GM21576 (cell line): ENCODE measurements at regions not wholly inside any gene's neighbourhood (a gene's known extent, or its start where the extent isn't known, plus 50 kb on each side); places are given as distances from the start of the nearest gene placed in this dataset.
A peak's percentile ranks its signal among the peaks of the same experiment; 100 is the strongest.
"Not testable (repeated sequence)": the region's sequence is repeated elsewhere in the genome, so short reads cannot be mapped to it uniquely, and the experiment has no call there.

Source experiments
- ATAC-seq: cut with Tn5 transposase; IDR thresholded peaks from one replicate; pipeline ENCODE4 v1.9.1; 2021; ENCODE audit warnings: mild to moderate bottlenecking, moderate library complexity; ENCODE audit not compliant: unreplicated experiment

DNA sequence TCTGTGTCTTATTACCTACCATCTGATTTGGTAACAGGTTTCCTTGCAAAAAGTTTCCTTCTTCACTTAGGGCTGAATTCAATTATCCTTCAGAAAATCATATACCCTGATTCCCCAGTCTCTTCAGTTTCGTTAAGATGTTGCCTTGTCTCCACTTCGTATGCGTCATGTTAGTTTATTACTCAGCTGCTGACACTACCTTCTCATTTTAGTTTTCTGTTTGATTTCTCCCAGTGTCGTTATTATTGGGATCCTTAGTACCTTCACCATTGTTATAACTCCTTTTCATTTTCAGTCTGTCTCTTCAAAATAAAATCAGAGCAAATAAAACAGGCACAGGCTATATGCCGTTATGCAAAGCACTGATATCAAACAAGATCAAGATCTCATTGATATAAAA is 87.5 kb upstream of the RBPJ start:
- no peak for ATAC-seq

DNA sequence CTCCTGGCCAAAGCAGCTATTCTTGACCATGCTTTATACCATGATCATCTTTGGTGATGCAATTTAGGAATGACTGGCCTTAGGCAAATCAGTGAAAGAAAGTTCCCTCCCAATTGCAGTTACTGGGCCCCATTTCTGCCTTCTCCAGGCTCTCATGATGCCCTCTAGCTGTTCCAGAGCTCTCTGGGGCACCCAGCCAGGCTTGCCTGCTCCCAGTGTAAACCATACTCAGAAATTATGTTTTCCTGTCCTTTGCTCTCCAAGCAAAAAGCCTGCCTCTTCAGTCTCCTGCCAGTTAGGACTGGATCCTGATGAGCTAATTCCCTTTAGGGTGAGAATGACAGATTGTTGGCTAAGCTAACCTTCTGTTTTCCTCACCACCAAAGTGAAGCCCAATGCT is 85.3 kb upstream of the RBPJ start:
- ATAC-seq: no peak

DNA sequence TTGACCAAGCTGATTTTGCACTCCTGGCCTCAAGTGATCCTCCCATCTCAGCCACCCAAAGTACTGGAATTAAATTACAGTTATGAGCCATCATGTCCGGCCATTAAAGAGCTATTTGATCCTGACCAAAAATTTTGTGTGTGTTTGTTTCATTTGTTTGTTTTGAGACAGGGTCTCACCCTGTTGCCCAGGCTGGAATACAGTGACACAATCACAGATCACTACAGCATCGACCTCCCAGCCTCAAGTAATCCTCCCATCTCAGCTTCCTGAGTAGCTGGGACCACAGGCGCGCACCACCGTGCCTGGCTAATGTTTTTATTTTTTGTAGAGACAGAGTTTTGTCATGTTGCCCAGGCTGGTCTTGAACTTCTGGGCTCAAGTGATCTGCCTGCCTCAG is 82.9 kb upstream of the RBPJ start:
- ATAC-seq: no peak

DNA sequence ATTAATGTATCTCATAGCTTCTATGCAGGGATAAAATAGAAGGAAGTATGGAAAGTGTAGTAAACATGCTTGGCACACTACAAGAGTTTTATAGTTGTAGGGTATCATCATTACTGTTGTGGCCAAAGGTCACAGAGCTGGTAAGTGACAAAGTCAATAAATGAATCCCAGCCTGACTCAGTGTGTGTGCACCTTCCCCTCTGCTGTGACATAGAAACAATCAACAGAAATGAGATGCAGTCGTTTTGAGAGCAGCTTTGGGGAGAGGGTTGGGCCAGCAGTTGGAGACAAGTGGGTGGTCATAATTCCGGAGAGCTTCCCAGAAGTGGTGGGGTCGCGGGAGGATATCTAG is 82.4 kb upstream of the RBPJ start:
- ATAC-seq: no peak

DNA sequence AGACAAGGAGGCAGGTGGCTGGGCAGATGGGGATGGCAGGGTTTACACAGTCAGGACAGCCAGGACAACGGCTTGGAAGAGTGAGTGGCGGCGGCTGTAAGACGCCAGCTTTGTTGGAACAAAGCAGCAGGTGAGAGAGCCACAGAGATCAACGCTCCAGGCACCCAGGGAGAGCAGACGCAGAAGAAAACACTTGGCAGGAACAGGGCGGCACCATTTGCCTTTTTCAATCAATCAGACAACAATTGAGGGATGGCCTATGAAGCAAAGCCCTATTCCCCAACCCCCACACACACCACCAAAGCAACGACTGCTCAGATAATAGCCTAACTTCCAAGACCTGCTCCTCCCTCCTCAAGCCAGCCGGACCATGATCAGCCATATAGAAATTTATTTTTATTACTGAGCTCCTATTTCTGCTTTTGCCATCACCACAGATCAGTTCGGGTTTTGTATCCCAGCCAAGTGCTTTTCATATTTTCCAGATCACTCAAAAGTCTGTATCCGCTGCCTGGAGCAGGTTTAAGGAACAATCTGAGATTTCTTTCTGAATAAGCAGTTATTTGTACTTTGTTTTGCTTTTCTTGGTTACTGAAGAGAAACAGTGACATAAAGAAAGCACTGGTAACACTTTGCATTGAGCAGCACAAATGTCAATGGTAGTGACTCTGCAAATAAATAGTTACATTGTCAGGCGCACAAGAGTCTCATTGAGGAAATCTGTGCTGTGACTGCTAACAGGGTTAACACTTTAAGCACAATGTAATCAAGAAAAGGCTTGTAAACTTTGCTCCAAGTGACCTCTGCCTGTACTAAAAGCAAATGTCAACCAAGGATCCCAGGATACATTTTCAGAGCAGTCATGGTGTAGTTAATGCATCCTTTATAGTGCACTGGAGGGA is 81.8 kb upstream of the RBPJ start:
- ATAC-seq: no peak

DNA sequence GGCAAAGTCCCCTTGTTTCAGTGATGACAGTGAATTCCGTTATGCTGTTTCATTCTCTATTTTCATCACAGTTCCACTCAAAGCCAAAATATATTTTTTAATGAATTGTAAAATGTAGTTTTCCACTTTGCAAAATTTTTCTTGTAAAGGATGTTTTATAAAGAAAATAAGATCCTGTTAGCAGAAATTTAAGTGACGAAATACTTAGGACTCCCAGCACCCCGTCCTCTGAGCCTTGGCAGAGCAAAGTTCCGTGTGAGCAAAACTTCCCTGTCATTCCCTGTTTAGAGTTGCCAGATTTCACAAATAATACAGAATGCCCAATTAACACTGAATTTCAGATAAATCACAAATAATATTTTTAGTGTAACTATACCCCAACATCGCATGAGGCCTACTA is 81.0 kb upstream of the RBPJ start:
- no peak for ATAC-seq

DNA sequence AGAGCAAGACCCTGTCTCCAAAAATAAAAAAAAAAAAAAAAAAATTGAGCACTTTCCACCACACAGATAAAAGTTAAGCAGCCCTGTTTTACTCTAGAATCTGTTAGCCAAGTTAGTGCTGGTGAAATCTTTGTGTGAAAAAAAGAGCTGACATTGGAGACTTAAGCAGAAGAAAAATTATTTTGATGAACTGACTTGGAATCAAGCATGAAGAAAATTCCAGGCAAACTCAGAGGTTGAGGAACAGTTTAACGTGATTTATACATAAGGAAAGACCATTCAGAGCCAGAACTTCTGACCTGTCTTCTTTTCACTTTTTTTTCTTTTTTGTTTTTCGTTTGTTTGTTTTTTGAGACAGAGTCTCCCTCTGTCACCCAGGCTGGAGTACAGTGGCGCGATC is 79.6 kb upstream of the RBPJ start:
- ATAC-seq: no peak

DNA sequence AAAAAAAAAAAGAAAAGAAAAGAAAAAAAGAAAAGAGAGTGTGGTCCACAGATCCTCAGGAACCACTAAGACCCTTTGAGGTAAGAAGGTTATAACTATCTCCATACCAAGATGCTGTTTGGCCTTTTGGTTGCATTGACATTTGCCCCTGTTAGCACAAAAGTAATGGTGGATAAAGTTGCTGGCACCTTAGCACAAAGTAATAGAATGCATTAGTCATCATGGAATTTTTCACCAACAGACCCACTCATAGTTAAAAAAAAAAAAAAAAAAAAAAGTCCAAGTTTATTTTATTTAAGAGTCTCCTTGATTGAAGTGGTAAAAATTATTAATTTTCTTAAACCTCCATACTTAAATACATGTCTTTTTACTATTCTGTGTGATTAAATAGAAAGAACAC is 78.4 kb upstream of the RBPJ start:
- ATAC-seq: no peak

DNA sequence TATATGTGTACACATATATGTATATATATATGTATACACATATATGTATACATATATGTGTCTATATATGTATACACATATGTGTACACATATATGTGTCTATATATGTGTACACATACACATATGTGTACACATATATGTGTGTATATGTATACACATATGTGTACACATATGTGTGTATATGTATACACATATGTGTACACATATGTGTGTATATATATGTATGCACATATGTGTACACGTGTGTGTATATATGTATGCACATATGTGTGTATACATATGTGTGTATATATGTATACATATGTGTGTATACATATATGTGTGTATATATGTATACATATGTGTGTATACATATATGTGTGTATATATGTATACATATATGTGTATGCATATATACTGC is 76.7 kb upstream of the RBPJ start:
- ATAC-seq: not testable (repeated sequence)

DNA sequence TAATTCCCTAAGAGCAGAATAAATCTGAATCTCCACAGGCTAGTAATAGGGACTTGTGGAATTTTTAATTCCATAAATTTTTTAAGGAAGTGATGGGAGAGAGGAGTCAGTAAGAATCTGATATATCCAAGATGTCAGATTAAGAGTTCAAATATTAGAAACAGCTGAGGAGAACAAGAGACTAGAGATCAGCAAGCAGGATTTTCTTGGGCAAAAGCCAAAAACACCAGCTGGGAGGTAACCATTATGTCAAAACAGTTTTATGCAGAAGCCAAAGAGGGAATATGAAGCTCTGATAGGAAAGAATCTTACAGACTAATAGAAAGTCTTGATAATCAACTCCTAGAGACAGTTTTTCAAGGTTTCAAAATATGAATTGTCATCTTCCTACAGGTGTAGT is 72.2 kb upstream of the RBPJ start:
- no peak for ATAC-seq

DNA sequence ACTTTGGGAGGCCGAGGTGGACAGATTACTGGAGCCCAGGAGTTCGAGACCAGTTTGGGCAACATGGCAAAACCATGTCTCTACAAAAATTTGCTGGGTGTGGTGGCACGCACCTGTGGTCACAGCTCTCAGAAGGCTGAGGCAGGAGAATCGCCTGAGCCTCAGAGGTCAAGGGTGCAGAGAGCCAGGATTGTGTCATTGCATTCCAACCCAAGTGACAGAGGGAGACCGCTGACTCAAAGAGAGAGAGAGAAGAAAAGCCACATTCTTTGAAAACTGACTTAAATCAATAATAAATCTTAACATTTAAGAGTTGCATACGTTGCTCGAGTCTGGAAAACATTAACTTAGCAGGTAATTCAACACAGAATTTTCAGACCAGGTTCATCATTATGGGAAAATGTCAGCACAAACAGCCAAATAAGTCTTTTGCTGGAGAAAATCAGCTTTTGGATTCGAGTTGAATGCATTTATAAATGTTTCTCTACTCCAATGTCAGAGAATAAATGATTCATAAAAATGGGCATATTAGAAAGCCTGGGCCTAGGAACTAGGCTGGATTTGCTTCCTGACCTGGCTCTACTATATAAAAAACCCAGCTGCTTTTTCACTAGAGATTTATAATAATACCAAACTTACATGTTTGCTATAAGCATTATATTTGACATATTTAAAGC is 68.3 kb upstream of the RBPJ start:
- no peak for ATAC-seq

DNA sequence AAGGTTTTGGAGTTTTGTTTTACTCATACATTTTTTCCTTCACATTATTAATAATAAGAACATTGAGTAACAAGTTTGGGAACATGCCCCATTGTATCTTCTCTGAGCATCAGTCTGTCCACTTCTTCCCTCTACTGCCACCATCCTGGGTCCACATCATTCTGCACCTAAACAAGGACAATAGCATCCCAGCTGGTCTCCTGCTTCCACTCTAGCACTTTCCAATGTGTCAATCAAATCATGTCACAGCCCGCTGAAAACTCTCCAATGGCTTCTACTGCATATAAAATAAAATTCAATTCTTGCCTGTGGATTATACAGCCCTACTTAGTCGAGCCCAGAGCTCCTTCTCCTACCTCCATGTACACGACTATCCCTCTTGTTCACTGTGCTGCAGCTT is 66.8 kb upstream of the RBPJ start:
- ATAC-seq: no peak

DNA sequence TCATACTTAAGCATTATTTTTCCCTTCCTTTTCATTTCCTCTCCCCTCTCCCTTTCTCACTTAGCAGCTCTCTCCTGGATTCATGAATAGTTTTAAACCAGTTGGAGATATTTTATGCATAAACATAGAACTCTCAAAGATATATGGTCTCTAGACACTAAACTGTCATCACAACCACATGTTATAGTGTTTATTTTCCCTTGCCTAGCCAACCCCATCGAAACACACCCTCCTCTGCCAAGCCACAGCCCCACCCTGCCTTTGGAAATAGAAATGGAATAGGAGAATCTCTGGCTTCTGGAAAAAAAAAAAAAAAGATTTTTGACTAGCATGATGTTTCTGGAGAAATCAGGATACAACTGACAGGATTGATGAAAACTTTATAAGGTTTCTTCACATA is 64.8 kb upstream of the RBPJ start:
- no peak for ATAC-seq

DNA sequence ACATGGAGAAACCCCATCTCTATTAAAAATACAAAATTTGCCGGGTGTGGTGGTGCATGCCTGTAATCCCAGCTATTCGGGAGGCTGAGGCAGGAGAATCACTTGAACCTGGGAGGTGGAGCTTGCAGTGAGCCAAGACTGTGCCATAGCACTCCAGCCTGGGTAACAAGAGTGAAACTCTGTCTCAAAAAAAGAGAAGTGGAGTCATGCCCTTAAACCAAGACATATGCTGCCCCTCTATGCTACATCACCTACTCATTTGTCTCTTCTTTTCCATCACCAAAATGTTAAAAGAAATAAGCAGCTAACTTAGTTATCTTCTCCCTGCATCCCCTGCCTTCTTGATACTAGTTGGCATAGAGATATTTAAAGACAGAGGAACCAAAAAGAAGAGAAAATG is 63.4 kb upstream of the RBPJ start:
- not testable (repeated sequence) for ATAC-seq

DNA sequence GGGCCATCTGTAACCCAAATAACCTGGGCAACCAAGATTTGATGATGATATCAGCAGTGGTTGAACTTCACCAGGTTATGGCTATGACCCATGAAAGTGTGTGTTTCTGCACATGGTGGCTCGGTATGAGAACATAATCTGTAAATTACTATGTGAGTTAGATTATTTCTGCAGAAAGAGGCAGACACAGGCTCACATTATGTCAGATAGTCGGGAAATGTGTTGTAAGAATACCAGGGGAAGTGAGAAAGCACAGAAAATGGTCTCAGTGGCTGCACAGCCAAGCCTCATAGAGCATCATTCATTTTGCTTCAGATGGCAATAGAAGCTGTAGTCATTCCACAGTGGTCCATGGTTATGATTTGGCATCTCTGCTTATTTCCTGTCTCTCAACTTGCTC is 63.0 kb upstream of the RBPJ start:
- peak; percentile 76 for ATAC-seq

DNA sequence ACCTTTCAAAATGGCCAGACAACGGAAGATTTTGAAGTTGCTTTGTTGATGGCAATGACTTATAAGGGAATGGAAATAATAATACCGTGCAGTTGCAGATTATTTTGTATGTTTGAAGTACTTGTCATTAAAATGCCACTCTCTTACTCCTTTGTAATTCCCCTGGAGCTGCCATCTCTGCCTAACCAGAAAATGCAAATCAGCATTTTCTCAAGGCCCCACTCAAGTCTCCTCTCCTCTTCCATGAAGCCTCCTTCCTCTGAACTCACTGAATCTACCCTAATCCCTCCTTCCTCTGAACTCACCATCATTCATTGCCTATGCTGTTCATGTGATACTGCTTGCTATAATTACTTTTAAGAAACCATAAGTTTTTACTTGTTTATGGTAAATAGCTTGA is 60.2 kb upstream of the RBPJ start:
- no peak for ATAC-seq

DNA sequence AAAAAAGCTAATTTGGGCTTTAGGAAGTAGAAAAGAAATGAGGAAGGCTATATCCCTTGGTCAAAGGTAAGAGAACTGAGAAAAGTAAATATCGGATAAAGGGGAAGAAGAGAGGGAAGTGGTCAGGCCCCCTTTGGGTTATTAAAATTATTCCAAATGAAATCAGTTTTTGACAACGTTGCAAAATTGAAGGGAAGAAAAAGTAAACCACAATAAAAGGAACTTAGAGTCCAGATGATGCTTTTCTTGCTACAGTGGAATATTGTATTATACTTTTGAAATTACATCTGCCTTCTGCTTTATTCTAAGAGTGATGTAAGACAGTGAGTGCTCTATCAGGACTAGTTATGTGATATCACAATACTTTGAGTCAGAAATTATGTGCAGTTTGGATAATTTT is 59.4 kb upstream of the RBPJ start:
- ATAC-seq: no peak

DNA sequence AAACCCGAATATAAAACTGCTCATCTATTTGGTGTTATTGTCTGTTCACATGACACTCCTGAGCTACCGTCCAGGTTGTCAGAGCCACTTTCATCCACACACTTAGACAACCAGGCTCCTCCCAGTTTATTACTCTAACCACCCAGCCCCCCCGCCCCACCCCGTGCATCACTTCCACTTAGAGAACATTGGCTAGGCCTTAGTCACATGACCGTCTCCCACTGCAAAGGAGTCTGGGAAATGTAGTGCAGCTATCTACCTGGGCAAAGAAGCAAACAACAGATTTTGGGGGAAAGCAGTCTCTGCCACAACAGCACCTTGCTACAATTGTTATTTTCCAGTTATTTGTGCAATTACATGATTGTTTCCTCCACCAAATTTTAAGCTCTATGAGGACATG is 57.6 kb upstream of the RBPJ start:
- ATAC-seq: no peak

DNA sequence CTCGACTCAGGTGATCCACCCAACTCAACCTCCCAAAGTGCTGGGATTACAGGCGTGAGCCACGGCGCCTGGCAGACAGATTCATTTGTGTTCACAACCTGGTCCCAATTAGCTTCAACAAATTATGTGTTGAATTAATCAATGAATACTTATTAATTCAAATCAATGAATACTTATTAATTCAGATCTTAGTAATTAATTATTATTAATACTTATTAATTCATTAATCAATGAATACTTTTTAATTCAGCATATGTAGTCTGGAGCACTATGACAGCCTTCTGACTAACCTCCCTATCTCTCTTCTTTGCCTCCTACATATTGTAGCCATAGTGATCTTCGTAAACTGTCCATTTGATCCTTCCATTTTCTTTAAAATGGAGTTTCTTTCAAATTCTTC is 56.7 kb upstream of the RBPJ start:
- ATAC-seq: no peak

DNA sequence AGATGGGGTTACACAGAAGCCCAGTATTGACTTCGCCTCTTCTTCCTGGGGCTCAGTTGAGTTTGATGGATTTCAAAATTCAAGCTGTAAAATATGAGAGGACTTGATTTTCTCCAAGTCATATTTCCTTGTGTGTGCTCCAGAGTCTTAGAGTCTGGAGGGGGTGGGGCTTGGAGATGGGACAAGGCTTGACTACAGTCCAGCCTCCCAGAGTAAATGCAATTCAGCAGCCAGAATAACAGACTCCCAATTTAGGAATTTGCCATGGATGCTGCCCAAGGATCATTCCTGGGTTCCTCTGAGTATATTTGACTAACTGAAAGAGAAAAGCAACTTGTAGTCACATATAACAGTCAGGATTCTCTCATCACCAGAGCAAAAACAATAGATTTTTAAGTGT is 53.7 kb upstream of the RBPJ start:
- ATAC-seq: no peak

DNA sequence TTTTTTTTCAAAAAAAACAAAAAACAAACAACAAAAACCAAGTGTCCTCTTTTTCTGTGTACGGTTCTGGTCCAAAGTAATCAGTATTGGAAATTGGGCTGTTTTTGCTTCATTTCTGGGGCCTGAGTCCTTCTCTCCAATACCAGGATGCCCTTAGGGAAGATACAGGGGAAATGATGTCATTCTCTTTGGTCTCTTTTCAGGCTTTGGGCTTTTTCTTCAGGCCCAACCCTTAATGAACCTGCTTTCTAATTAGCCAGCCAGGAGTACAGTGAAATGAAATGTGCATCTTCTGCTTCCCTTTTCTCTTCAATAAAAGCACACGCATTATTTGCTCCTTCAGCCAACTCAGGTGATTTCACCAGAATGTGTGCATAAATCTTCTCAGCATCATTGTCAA is 52.6 kb upstream of the RBPJ start:
- ATAC-seq: no peak

DNA sequence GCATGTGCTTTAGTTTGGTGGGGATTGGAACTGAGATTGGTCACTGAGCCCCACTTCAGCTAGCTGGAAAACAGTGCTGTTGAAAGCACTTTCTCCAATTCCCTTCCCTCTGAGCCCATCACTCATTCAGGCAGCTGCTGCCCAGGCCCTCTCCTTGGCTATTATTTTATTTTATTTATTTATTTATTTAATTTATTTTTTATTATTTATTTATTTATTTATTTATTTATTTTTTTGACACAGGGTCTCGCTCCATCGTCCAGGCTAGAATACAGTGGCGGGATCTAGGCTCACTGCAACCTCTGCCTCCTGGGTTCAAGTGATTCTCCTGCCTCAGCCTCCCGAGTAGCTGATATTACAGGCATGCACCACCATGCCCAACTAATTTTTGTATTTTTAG is 51.8 kb upstream of the RBPJ start:
- ATAC-seq: no peak
